HEK293 (cell line): ENCODE measurements at regions not wholly inside any gene's neighbourhood (a gene's known extent, or its start where the extent isn't known, plus 50 kb on each side); places are given as distances from the start of the nearest gene placed in this dataset.

ENCODE experiments used
- CTCF ChIA-PET: fragments of 350-600 bp; formaldehyde crosslinking; extraction: SDS; loops from one replicate; lab custom pipeline; 2021; ENCODE audit warnings: antibody characterized with exemption; lab: Yijun Ruan, JAX
- POLR2A ChIA-PET: fragments of 300-600 bp; formaldehyde crosslinking; extraction: SDS; loops from one replicate; lab custom pipeline; 2020; ENCODE audit warnings: antibody characterized with exemption, inconsistent platforms; lab: Yijun Ruan, JAX
- H3K27ac ChIP-seq: fragments of 200-500 bp; sonication (Bioruptor generic); 2 replicates; pipeline ENCODE4 v1.5.1; 2014; ENCODE audit warnings: low read depth, low read length, control low read depth, inconsistent platforms; ENCODE audit errors: extremely low read depth
- H3K36me3 ChIP-seq, 2 experiments: fragments of 200-500 bp in 1 of 2; sonication (Bioruptor generic) in 1 of 2; 1 replicate in 1 of 2; 2 replicates in 1 of 2; pipeline ENCODE4 v1.5.1; 2014 to 2017; ENCODE audit warnings: inconsistent platforms in 2 of 2, low read length in 2 of 2; ENCODE audit not compliant: control insufficient read depth in 2 of 2, insufficient read depth in 1 of 2
- H3K4me1 ChIP-seq: fragments of 200-500 bp; sonication (Bioruptor generic); 2 replicates; pipeline ENCODE4 v1.5.1; 2014; ENCODE audit warnings: mild to moderate bottlenecking, low read length, inconsistent platforms; ENCODE audit not compliant: control insufficient read depth, insufficient read depth
- H3K4me3 ChIP-seq: 2 replicates; pipeline ENCODE4 v1.5.1; 2011; ENCODE audit warnings: low read depth, mild to moderate bottlenecking, control low read depth, low read length, moderate library complexity
- H3K9me3 ChIP-seq: fragments of 200-500 bp; sonication (Bioruptor generic); 2 replicates; pipeline ENCODE4 v1.5.1; 2014; ENCODE audit warnings: low read depth, low read length, inconsistent platforms; ENCODE audit not compliant: control insufficient read depth, insufficient read depth
- EGR2 ChIP-seq: fragments of 450-650 bp; formaldehyde crosslinking; IDR thresholded peaks from 2 replicates; pipeline ENCODE4 v1.5.1; 2016; ENCODE audit warnings: low read depth, missing biosample characterization, missing genetic modification characterization
- GLIS2 ChIP-seq: fragments of 450-650 bp; formaldehyde crosslinking; IDR thresholded peaks from 2 replicates; pipeline ENCODE4 v1.5.1; 2016; ENCODE audit warnings: missing biosample characterization, missing genetic modification characterization
- OVOL3 ChIP-seq: fragments of 450-650 bp; formaldehyde crosslinking; IDR thresholded peaks from 2 replicates; pipeline ENCODE4 v1.5.1; 2016; ENCODE audit warnings: missing biosample characterization, missing genetic modification characterization
- WT1 ChIP-seq: fragments of 450-650 bp; formaldehyde crosslinking; IDR thresholded peaks from 2 replicates; pipeline ENCODE4 v1.5.1; 2016; ENCODE audit warnings: missing biosample characterization, missing genetic modification characterization
- ZBTB17 ChIP-seq: fragments of 450-650 bp; formaldehyde crosslinking; IDR thresholded peaks from 2 replicates; pipeline ENCODE4 v1.5.1; 2016; ENCODE audit warnings: missing biosample characterization, missing genetic modification characterization
- ZFP3 ChIP-seq: fragments of 450-650 bp; formaldehyde crosslinking; IDR thresholded peaks from 2 replicates; pipeline ENCODE4 v1.5.1; 2016; ENCODE audit warnings: low read depth, missing biosample characterization, missing genetic modification characterization
- ZFP69B ChIP-seq: fragments of 450-650 bp; formaldehyde crosslinking; IDR thresholded peaks from 2 replicates; pipeline ENCODE4 v1.5.1; 2016; ENCODE audit warnings: missing biosample characterization, missing genetic modification characterization
- ZNF114 ChIP-seq: fragments of 450-650 bp; formaldehyde crosslinking; IDR thresholded peaks from 2 replicates; pipeline ENCODE4 v1.5.0; 2017; ENCODE audit warnings: missing biosample characterization, missing genetic modification characterization
- ZNF140 ChIP-seq: fragments of 450-650 bp; formaldehyde crosslinking; IDR thresholded peaks from 2 replicates; pipeline ENCODE4 v1.5.1; 2016; ENCODE audit warnings: missing biosample characterization, missing genetic modification characterization
- ZNF423 ChIP-seq: fragments of 450-650 bp; formaldehyde crosslinking; IDR thresholded peaks from 2 replicates; pipeline ENCODE4 v1.5.1; 2016; ENCODE audit warnings: missing biosample characterization, missing genetic modification characterization
- ZNF560 ChIP-seq: fragments of 450-650 bp; formaldehyde crosslinking; IDR thresholded peaks from 2 replicates; pipeline ENCODE4 v1.5.1; 2017; ENCODE audit warnings: missing biosample characterization, missing genetic modification characterization, borderline replicate concordance
- TF ChIP-seq, protein P1 (sequence below): fragments of 450-650 bp; formaldehyde crosslinking; IDR thresholded peaks from 2 replicates; pipeline ENCODE4 v1.5.1; 2016; ENCODE audit warnings: missing biosample characterization, missing genetic modification characterization
- TF ChIP-seq, protein P2 (sequence below): fragments of 450-650 bp; formaldehyde crosslinking; IDR thresholded peaks from 2 replicates; pipeline ENCODE4 v1.5.1; 2016; ENCODE audit warnings: missing biosample characterization, missing genetic modification characterization
- TF ChIP-seq, protein P3 (sequence below): fragments of 450-650 bp; formaldehyde crosslinking; IDR thresholded peaks from 2 replicates; pipeline ENCODE4; 2016; ENCODE audit warnings: missing biosample characterization, missing genetic modification characterization
- TF ChIP-seq, protein P4 (sequence below): fragments of 450-650 bp; formaldehyde crosslinking; conservative IDR thresholded peaks from 2 replicates; pipeline ENCODE4 v1.5.1; 2016; ENCODE audit warnings: low read depth, missing biosample characterization, missing genetic modification characterization
- TF ChIP-seq, protein P5 (sequence below): fragments of 450-650 bp; formaldehyde crosslinking; IDR thresholded peaks from 2 replicates; pipeline ENCODE4 v1.5.1; 2016; ENCODE audit warnings: missing biosample characterization, missing genetic modification characterization
- TF ChIP-seq, protein P6 (sequence below): fragments of 450-650 bp; formaldehyde crosslinking; IDR thresholded peaks from 2 replicates; pipeline ENCODE4 v1.5.1; 2016; ENCODE audit warnings: missing biosample characterization, missing genetic modification characterization

DNA sequence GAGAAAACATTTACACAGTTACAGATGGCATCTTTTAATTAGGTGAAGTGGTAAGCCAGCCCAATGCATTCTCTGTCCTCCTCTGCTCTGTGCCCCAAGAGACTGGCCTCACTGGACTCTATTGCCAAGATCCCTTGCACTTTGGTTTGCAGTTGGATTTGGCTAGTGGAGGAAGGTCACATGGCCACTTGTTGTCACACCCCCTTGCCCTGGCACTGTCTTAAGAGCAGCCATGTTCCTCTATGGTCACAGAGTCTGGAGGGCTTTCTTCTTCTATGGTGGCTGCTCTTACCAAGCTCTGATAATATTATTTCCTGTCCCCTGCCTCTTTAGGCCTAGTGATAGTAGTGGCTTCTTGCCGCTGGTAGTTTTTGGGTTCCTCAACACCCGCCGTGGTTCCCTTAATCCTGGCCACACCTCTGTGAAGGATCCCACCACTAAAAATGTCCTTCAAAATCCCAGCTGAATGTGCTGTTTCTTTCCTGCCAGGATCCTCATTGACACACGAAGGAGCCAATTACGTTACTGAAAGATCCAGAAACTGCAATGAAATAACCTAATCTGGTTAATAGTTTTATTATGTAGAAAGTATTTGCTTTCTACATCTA lies 111.1 kb downstream of the CDC42EP3 start:
- H3K4me1 ChIP-seq = peaks cover 2% of the 10 kb centered on the region; the same call in 1 of the 2 replicates
- H3K9me3 ChIP-seq = no peaks in the 10 kb centered on the region
- no peaks in the 10 kb centered on the region for H3K36me3 ChIP-seq
- H3K4me3 ChIP-seq = no peak overlapping the region
- ChIA-PET POLR2A (no interaction called here), CTCF (interaction anchor here (0.6 kb wide), 1 partner anchor 689 kb away, joined by 4 read pairs; no protein-coding TSS in a partner anchor)
- TF ChIP-seq ZNF423 (tag by site-specific recombination) (no peak), WT1 (tag by site-specific recombination) (no peak), ZNF140 (tag by site-specific recombination) (no peak), ZFP69B (no peak), ZNF560 (tag by site-specific recombination) (no peak), ZBTB17 (no peak), OVOL3 (tag by site-specific recombination) (no peak), ZNF114 (tag by site-specific recombination) (no peak), GLIS2 (tag by site-specific recombination) (no peak), EGR2 (tag by site-specific recombination) (no peak), ZFP3 (no peak)
- TF ChIP-seq, protein P1, sequence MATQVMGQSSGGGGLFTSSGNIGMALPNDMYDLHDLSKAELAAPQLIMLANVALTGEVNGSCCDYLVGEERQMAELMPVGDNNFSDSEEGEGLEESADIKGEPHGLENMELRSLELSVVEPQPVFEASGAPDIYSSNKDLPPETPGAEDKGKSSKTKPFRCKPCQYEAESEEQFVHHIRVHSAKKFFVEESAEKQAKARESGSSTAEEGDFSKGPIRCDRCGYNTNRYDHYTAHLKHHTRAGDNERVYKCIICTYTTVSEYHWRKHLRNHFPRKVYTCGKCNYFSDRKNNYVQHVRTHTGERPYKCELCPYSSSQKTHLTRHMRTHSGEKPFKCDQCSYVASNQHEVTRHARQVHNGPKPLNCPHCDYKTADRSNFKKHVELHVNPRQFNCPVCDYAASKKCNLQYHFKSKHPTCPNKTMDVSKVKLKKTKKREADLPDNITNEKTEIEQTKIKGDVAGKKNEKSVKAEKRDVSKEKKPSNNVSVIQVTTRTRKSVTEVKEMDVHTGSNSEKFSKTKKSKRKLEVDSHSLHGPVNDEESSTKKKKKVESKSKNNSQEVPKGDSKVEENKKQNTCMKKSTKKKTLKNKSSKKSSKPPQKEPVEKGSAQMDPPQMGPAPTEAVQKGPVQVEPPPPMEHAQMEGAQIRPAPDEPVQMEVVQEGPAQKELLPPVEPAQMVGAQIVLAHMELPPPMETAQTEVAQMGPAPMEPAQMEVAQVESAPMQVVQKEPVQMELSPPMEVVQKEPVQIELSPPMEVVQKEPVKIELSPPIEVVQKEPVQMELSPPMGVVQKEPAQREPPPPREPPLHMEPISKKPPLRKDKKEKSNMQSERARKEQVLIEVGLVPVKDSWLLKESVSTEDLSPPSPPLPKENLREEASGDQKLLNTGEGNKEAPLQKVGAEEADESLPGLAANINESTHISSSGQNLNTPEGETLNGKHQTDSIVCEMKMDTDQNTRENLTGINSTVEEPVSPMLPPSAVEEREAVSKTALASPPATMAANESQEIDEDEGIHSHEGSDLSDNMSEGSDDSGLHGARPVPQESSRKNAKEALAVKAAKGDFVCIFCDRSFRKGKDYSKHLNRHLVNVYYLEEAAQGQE (tag by site-specific recombination) = no peak
- TF ChIP-seq, protein P2, sequence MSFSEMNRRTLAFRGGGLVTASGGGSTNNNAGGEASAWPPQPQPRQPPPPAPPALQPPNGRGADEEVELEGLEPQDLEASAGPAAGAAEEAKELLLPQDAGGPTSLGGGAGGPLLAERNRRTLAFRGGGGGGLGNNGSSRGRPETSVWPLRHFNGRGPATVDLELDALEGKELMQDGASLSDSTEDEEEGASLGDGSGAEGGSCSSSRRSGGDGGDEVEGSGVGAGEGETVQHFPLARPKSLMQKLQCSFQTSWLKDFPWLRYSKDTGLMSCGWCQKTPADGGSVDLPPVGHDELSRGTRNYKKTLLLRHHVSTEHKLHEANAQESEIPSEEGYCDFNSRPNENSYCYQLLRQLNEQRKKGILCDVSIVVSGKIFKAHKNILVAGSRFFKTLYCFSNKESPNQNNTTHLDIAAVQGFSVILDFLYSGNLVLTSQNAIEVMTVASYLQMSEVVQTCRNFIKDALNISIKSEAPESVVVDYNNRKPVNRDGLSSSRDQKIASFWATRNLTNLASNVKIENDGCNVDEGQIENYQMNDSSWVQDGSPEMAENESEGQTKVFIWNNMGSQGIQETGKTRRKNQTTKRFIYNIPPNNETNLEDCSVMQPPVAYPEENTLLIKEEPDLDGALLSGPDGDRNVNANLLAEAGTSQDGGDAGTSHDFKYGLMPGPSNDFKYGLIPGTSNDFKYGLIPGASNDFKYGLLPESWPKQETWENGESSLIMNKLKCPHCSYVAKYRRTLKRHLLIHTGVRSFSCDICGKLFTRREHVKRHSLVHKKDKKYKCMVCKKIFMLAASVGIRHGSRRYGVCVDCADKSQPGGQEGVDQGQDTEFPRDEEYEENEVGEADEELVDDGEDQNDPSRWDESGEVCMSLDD (tag by site-specific recombination) = no peak
- TF ChIP-seq, protein P3, sequence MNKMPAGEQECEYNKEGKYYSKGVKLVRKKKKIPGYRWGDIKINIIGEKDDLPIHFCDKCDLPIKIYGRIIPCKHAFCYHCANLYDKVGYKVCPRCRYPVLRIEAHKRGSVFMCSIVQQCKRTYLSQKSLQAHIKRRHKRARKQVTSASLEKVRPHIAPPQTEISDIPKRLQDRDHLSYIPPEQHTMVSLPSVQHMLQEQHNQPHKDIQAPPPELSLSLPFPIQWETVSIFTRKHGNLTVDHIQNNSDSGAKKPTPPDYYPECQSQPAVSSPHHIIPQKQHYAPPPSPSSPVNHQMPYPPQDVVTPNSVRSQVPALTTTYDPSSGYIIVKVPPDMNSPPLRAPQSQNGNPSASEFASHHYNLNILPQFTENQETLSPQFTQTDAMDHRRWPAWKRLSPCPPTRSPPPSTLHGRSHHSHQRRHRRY (tag by site-specific recombination) = no peak
- TF ChIP-seq, protein P4, sequence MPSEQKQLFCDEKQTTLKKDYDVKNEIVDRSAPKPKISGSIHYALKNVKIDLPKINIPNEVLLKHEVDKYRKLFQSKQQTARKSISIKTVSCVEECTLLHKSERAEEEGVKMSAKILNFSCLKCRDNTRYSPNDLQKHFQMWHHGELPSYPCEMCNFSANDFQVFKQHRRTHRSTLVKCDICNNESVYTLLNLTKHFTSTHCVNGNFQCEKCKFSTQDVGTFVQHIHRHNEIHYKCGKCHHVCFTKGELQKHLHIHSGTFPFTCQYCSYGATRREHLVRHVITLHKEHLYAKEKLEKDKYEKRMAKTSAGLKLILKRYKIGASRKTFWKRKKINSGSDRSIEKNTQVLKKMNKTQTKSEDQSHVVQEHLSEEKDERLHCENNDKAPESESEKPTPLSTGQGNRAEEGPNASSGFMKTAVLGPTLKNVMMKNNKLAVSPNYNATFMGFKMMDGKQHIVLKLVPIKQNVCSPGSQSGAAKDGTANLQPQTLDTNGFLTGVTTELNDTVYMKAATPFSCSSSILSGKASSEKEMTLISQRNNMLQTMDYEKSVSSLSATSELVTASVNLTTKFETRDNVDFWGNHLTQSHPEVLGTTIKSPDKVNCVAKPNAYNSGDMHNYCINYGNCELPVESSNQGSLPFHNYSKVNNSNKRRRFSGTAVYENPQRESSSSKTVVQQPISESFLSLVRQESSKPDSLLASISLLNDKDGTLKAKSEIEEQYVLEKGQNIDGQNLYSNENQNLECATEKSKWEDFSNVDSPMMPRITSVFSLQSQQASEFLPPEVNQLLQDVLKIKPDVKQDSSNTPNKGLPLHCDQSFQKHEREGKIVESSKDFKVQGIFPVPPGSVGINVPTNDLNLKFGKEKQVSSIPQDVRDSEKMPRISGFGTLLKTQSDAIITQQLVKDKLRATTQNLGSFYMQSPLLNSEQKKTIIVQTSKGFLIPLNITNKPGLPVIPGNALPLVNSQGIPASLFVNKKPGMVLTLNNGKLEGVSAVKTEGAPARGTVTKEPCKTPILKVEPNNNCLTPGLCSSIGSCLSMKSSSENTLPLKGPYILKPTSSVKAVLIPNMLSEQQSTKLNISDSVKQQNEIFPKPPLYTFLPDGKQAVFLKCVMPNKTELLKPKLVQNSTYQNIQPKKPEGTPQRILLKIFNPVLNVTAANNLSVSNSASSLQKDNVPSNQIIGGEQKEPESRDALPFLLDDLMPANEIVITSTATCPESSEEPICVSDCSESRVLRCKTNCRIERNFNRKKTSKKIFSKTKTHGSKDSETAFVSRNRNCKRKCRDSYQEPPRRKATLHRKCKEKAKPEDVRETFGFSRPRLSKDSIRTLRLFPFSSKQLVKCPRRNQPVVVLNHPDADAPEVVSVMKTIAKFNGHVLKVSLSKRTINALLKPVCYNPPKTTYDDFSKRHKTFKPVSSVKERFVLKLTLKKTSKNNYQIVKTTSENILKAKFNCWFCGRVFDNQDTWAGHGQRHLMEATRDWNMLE (tag by site-specific recombination) = no peak
- TF ChIP-seq, protein P5, sequence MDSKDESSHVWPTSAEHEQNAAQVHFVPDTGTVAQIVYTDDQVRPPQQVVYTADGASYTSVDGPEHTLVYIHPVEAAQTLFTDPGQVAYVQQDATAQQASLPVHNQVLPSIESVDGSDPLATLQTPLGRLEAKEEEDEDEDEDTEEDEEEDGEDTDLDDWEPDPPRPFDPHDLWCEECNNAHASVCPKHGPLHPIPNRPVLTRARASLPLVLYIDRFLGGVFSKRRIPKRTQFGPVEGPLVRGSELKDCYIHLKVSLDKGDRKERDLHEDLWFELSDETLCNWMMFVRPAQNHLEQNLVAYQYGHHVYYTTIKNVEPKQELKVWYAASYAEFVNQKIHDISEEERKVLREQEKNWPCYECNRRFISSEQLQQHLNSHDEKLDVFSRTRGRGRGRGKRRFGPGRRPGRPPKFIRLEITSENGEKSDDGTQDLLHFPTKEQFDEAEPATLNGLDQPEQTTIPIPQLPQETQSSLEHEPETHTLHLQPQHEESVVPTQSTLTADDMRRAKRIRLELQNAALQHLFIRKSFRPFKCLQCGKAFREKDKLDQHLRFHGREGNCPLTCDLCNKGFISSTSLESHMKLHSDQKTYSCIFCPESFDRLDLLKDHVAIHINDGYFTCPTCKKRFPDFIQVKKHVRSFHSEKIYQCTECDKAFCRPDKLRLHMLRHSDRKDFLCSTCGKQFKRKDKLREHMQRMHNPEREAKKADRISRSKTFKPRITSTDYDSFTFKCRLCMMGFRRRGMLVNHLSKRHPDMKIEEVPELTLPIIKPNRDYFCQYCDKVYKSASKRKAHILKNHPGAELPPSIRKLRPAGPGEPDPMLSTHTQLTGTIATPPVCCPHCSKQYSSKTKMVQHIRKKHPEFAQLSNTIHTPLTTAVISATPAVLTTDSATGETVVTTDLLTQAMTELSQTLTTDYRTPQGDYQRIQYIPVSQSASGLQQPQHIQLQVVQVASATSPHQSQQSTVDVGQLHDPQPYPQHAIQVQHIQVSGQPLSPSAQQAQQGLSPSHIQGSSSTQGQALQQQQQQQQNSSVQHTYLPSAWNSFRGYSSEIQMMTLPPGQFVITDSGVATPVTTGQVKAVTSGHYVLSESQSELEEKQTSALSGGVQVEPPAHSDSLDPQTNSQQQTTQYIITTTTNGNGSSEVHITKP (tag by site-specific recombination) = no peak
- TF ChIP-seq, protein P6, sequence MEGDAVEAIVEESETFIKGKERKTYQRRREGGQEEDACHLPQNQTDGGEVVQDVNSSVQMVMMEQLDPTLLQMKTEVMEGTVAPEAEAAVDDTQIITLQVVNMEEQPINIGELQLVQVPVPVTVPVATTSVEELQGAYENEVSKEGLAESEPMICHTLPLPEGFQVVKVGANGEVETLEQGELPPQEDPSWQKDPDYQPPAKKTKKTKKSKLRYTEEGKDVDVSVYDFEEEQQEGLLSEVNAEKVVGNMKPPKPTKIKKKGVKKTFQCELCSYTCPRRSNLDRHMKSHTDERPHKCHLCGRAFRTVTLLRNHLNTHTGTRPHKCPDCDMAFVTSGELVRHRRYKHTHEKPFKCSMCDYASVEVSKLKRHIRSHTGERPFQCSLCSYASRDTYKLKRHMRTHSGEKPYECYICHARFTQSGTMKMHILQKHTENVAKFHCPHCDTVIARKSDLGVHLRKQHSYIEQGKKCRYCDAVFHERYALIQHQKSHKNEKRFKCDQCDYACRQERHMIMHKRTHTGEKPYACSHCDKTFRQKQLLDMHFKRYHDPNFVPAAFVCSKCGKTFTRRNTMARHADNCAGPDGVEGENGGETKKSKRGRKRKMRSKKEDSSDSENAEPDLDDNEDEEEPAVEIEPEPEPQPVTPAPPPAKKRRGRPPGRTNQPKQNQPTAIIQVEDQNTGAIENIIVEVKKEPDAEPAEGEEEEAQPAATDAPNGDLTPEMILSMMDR = no peak
- no peak overlapping the region for H3K27ac ChIP-seq
